ENCODE measurements at regions not wholly inside any gene's neighbourhood (a gene's known extent, or its start where the extent isn't known, plus 50 kb on each side); places are given as distances from the start of the nearest gene placed in this dataset.
A peak's percentile ranks its signal among the peaks of the same experiment; 100 is the strongest.

DNA sequence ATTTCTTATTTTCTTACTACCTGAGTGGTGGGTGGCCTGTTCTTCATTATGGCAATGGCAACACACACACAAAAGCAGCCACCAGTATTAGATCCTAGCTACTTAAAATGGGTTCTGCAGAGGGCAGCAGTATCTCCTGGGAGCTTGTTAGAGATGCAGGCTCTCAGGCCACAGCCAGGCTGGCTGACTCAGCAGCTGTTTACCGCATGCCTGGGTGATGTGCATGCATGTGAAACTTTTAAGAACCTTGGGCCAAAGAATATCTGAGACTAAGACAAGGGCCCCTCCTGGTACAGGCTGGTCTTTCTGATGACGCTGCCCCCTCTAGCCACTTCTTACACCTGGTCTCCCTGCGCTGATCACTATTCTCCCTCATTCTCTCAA, 399.0 kb downstream of the MED10 start:
- Histone ChIP-seq H3K4me1 (ENCODE audit: control insufficient read depth, insufficient read depth, low read length) (no peaks in the 10 kb centered on the region), H3K4me3 (ENCODE audit: low read length) (no peak overlapping the region), H3K27ac (ENCODE audit: low read depth, low read length) (no peak overlapping the region), H3K27me3 (ENCODE audit: control insufficient read depth, insufficient read depth, low read length, poor library complexity, severe bottlenecking) (no peaks in the 10 kb centered on the region), H3K36me3 (ENCODE audit: control insufficient read depth, insufficient read depth, low read length) (no peaks in the 10 kb centered on the region), H3K9ac (ENCODE audit: extremely low read depth, low read length, poor library complexity, severe bottlenecking) (no peak overlapping the region), H3K9me3 (ENCODE audit: control insufficient read depth, low read length) (no peaks in the 10 kb centered on the region)
- Mint-ChIP-seq H3K27me3 (ENCODE audit: insufficient read depth) (no peaks in the 10 kb centered on the region), H3K27ac (no peak overlapping the region), H3K4me3 (no peak overlapping the region), H3K36me3 (ENCODE audit: low read depth) (no peaks in the 10 kb centered on the region), H3K4me1 (peaks cover 5% of the 10 kb centered on the region), H3K9me3 (no peaks in the 10 kb centered on the region)
- DNase-seq = peak; percentile 71
- 92 to 100% methylated on average over 3 of the region's 3 CpGs for WGBS, 2 experiments (ENCODE audit: insufficient coverage in 1 of 2, insufficient read length in 1 of 2)
- TF ChIP-seq, protein P1, sequence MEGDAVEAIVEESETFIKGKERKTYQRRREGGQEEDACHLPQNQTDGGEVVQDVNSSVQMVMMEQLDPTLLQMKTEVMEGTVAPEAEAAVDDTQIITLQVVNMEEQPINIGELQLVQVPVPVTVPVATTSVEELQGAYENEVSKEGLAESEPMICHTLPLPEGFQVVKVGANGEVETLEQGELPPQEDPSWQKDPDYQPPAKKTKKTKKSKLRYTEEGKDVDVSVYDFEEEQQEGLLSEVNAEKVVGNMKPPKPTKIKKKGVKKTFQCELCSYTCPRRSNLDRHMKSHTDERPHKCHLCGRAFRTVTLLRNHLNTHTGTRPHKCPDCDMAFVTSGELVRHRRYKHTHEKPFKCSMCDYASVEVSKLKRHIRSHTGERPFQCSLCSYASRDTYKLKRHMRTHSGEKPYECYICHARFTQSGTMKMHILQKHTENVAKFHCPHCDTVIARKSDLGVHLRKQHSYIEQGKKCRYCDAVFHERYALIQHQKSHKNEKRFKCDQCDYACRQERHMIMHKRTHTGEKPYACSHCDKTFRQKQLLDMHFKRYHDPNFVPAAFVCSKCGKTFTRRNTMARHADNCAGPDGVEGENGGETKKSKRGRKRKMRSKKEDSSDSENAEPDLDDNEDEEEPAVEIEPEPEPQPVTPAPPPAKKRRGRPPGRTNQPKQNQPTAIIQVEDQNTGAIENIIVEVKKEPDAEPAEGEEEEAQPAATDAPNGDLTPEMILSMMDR (conservative IDR thresholded peaks at IDR 0.05) = no peak

DNA sequence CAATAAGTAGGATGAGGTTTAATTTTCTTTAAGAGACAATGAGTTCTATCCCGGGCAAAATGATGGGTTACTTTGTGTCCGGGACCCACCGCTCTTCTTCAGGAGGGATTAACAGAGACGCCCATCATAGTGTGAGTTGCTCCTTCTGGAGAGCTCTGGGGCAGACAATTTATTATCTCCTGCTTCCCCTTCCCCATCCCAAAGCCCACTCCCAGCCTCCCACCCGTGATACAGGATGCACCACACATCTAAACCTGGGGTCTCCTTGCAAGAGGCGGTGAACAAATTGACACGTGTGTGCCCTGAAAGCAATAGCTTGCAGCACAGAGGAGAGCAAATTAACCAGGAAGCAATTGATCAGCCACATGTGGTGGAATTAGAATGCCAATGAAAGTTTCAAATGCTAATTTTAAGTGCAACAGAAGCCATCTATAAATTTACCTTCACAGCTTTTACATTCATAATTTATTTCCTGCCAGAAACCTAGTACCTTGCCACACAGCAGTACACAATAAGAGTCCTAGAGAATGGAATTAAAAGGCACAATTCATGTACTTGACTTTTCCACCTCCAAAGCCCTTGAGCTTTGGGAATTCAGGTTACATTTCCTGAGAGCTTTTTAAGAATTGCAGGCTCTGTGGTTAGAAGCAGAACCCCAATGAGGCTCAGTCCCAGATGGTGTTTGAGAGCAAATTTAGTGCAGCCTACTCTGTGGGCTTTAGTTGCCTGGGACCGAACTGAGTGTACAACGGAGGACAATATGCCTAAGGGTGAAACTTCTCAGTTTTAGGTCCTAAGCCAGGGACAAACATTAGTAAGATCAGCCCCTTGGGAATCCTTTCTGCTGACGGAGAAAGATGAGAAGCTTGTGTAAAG, 399.6 kb downstream of the MED10 start:
- WGBS, 2 experiments (ENCODE audit: insufficient coverage in 1 of 2, insufficient read length in 1 of 2) = 82 to 89% methylated on average over 4 to 10 of the region's 10 CpGs
- H3K4me1 Mint-ChIP-seq = peaks cover 5% of the 10 kb centered on the region
- H3K36me3 Mint-ChIP-seq (ENCODE audit: low read depth) = no peaks in the 10 kb centered on the region
- no peaks in the 10 kb centered on the region for H3K9me3 Mint-ChIP-seq
- no peaks in the 10 kb centered on the region for H3K27me3 ChIP-seq (ENCODE audit: control insufficient read depth, insufficient read depth, low read length, poor library complexity, severe bottlenecking)
- H3K4me3 ChIP-seq (ENCODE audit: low read length) = no peak overlapping the region
- no peaks in the 10 kb centered on the region for H3K27me3 Mint-ChIP-seq (ENCODE audit: insufficient read depth)
- H3K4me3 Mint-ChIP-seq = no peak overlapping the region
- no peak overlapping the region for H3K27ac ChIP-seq (ENCODE audit: low read depth, low read length)
- TF ChIP-seq, protein P1 (conservative IDR thresholded peaks at IDR 0.05) = no peak
- H3K9ac ChIP-seq (ENCODE audit: extremely low read depth, low read length, poor library complexity, severe bottlenecking) = no peak overlapping the region
- H3K27ac Mint-ChIP-seq = no peak overlapping the region
- H3K9me3 ChIP-seq (ENCODE audit: control insufficient read depth, low read length) = no peaks in the 10 kb centered on the region
- H3K4me1 ChIP-seq (ENCODE audit: control insufficient read depth, insufficient read depth, low read length) = no peaks in the 10 kb centered on the region
- no peak for DNase-seq
- H3K36me3 ChIP-seq (ENCODE audit: control insufficient read depth, insufficient read depth, low read length) = no peaks in the 10 kb centered on the region

DNA sequence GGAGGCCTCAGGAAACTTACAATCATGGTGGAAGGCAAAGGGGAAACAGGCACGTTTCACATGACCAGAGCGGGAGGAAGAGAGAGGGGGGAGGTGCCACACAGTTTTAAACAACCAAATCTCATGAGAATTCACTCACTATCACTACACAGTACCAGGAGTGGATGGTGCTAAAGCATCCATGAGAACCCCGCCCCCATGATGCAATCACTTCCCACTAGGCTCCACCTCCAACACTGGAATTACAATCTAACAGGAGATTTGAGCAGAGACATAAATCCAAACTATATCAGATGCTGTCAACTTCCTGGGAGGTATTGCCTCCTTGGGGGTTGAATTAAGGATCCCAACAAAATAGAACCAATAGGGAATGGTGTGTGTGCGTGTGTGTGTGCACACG, 407.1 kb downstream of the MED10 start:
- no peak overlapping the region for H3K27ac Mint-ChIP-seq
- H3K9me3 ChIP-seq (ENCODE audit: control insufficient read depth, low read length) = no peaks in the 10 kb centered on the region
- WGBS, 2 experiments (ENCODE audit: insufficient coverage in 1 of 2, insufficient read length in 1 of 2) = 97 to 100% methylated on average over 2 to 4 of the region's 5 CpGs
- no peaks in the 10 kb centered on the region for H3K36me3 ChIP-seq (ENCODE audit: control insufficient read depth, insufficient read depth, low read length)
- no peaks in the 10 kb centered on the region for H3K27me3 ChIP-seq (ENCODE audit: control insufficient read depth, insufficient read depth, low read length, poor library complexity, severe bottlenecking)
- no peak for DNase-seq
- H3K4me3 Mint-ChIP-seq = no peak overlapping the region
- H3K27ac ChIP-seq (ENCODE audit: low read depth, low read length) = no peak overlapping the region
- H3K36me3 Mint-ChIP-seq (ENCODE audit: low read depth) = no peaks in the 10 kb centered on the region
- H3K9me3 Mint-ChIP-seq = no peaks in the 10 kb centered on the region
- H3K9ac ChIP-seq (ENCODE audit: extremely low read depth, low read length, poor library complexity, severe bottlenecking) = no peak overlapping the region
- H3K4me3 ChIP-seq (ENCODE audit: low read length) = no peak overlapping the region
- H3K4me1 ChIP-seq (ENCODE audit: control insufficient read depth, insufficient read depth, low read length) = no peaks in the 10 kb centered on the region
- H3K4me1 Mint-ChIP-seq = no peaks in the 10 kb centered on the region
- H3K27me3 Mint-ChIP-seq (ENCODE audit: insufficient read depth) = no peaks in the 10 kb centered on the region
- TF ChIP-seq, protein P1 (conservative IDR thresholded peaks at IDR 0.05) = no peak
